ENCODE measurements at regions not wholly inside any gene's neighbourhood (a gene's known extent, or its start where the extent isn't known, plus 50 kb on each side); places are given as distances from the start of the nearest gene placed in this dataset.
"Not testable (repeated sequence)": the region's sequence is repeated elsewhere in the genome, so short reads cannot be mapped to it uniquely, and the experiment has no call there.

- Histone ChIP-seq H3K27me3 (ENCODE audit: insufficient read depth, low read depth) (no peaks in the 10 kb centered on the region), H2AFZ (no peak overlapping the region), H3K9me2 (ENCODE audit: insufficient read depth) (no peaks in the 10 kb centered on the region), H3K4me1 (replicated peaks; ENCODE audit: insufficient read depth) (no peaks in the 10 kb centered on the region), H3K9me3 (ENCODE audit: insufficient read depth, low read depth) (no peaks in the 10 kb centered on the region; the same call in 1 of the 2 replicates), H3K4me3 (no peak overlapping the region), H4K20me1 (ENCODE audit: insufficient read depth) (no peaks in the 10 kb centered on the region), H3K27ac (no peak overlapping the region), H3K79me2 (ENCODE audit: low read depth) (no peaks in the 10 kb centered on the region), H3F3A (ENCODE audit: insufficient read depth, low read depth) (no peaks in the 10 kb centered on the region), H3K4me2 (no peak overlapping the region), H3K36me3 (ENCODE audit: low read depth) (no peaks in the 10 kb centered on the region)
- TF ChIP-seq EZH2 (IDR thresholded peaks at IDR 0.05; ENCODE audit: low read depth) (no peak), CTCF (conservative IDR thresholded peaks at IDR 0.05) (no peak)
- BruUV-seq (replicated peaks), result no TSS peak
- intact Hi-C loops (cut with micrococcal nuclease; ENCODE audit: unreplicated experiment), result loop anchor here (1.0 kb wide), 1 partner anchor 9 kb away; no protein-coding TSS in a partner anchor
- CTCF ChIA-PET, result no interaction called here
- POLR2A ChIA-PET (ENCODE audit: unreplicated experiment), result no interaction called here
- no peak for DNase-seq
Observed at GRCh38 chr10:60594476-60595051, 183.7 kb upstream of the CDK1 start.

- H3F3A ChIP-seq (ENCODE audit: insufficient read depth, low read depth), result no peaks in the 10 kb centered on the region
- ChIA-PET POLR2A (ENCODE audit: unreplicated experiment) (no interaction called here), CTCF (interaction anchor here (0.6 kb wide), 1 partner anchor 424 kb away, joined by 3 read pairs; no protein-coding TSS in a partner anchor)
- H3K9me3 ChIP-seq (ENCODE audit: insufficient read depth, low read depth), result no peaks in the 10 kb centered on the region
- H3K9me2 ChIP-seq (ENCODE audit: insufficient read depth), result no peaks in the 10 kb centered on the region
- TF ChIP-seq EZH2 (IDR thresholded peaks at IDR 0.05; ENCODE audit: low read depth) (no peak), CTCF (conservative IDR thresholded peaks at IDR 0.05) (no peak)
- no peaks in the 10 kb centered on the region for H3K36me3 ChIP-seq (ENCODE audit: low read depth)
- no peak for DNase-seq
- H3K27ac ChIP-seq, result no peak overlapping the region
- no peaks in the 10 kb centered on the region for H3K27me3 ChIP-seq (ENCODE audit: insufficient read depth, low read depth)
- H4K20me1 ChIP-seq (ENCODE audit: insufficient read depth), result no peaks in the 10 kb centered on the region
- no peak overlapping the region for H3K4me2 ChIP-seq
- H3K4me3 ChIP-seq, result no peak overlapping the region
- H3K79me2 ChIP-seq (ENCODE audit: low read depth), result no peaks in the 10 kb centered on the region
- intact Hi-C loops (cut with micrococcal nuclease; ENCODE audit: unreplicated experiment), result no loop called here
- no TSS peak for BruUV-seq (replicated peaks)
- H2AFZ ChIP-seq, result no peak overlapping the region
- H3K4me1 ChIP-seq (replicated peaks; ENCODE audit: insufficient read depth), result no peaks in the 10 kb centered on the region
Observed at GRCh38 chr10:60591119-60591518, 187.2 kb upstream of the CDK1 start.

GRCh38 chr10:60589376-60589775, 188.9 kb upstream of the CDK1 start:
- no peaks in the 10 kb centered on the region for H3K4me1 ChIP-seq (replicated peaks; ENCODE audit: insufficient read depth)
- no peak overlapping the region for H2AFZ ChIP-seq
- ChIA-PET POLR2A (ENCODE audit: unreplicated experiment) (no interaction called here), CTCF (no interaction called here)
- no peak overlapping the region for H3K27ac ChIP-seq
- H4K20me1 ChIP-seq (ENCODE audit: insufficient read depth), result no peaks in the 10 kb centered on the region
- no peaks in the 10 kb centered on the region for H3K9me3 ChIP-seq (ENCODE audit: insufficient read depth, low read depth)
- H3K27me3 ChIP-seq (ENCODE audit: insufficient read depth, low read depth), result no peaks in the 10 kb centered on the region
- no peaks in the 10 kb centered on the region for H3K9me2 ChIP-seq (ENCODE audit: insufficient read depth)
- H3F3A ChIP-seq (ENCODE audit: insufficient read depth, low read depth), result no peaks in the 10 kb centered on the region
- no TSS peak for BruUV-seq (replicated peaks)
- no peak for DNase-seq
- intact Hi-C loops (cut with micrococcal nuclease; ENCODE audit: unreplicated experiment), result no loop called here
- no peak overlapping the region for H3K4me2 ChIP-seq
- H3K79me2 ChIP-seq (ENCODE audit: low read depth), result no peaks in the 10 kb centered on the region
- TF ChIP-seq CTCF (conservative IDR thresholded peaks at IDR 0.05), result no peak
- no peak for TF ChIP-seq EZH2 (IDR thresholded peaks at IDR 0.05; ENCODE audit: low read depth)
- H3K36me3 ChIP-seq (ENCODE audit: low read depth), result no peaks in the 10 kb centered on the region
- no peak overlapping the region for H3K4me3 ChIP-seq

- DNase-seq; intact Hi-C loops (cut with micrococcal nuclease; ENCODE audit: unreplicated experiment); H3K27ac ChIP-seq; H3K27me3 ChIP-seq (ENCODE audit: insufficient read depth, low read depth); H4K20me1 ChIP-seq (ENCODE audit: insufficient read depth); BruUV-seq (replicated peaks); CTCF ChIA-PET; H3K79me2 ChIP-seq (ENCODE audit: low read depth); H3K36me3 ChIP-seq (ENCODE audit: low read depth); POLR2A ChIA-PET (ENCODE audit: unreplicated experiment); H2AFZ ChIP-seq; H3F3A ChIP-seq (ENCODE audit: insufficient read depth, low read depth); H3K9me2 ChIP-seq (ENCODE audit: insufficient read depth); H3K4me3 ChIP-seq; H3K4me2 ChIP-seq; H3K4me1 ChIP-seq (replicated peaks; ENCODE audit: insufficient read depth); H3K9me3 ChIP-seq (ENCODE audit: insufficient read depth, low read depth): not testable (repeated sequence)
Observed at GRCh38 chr10:60581782-60582181, 192.1 kb upstream of the ANK3 start.

Measured in PC-9 (cell line).